ENCODE measurements at regions not wholly inside any gene's neighbourhood (a gene's known extent, or its start where the extent isn't known, plus 50 kb on each side); places are given as distances from the start of the nearest gene placed in this dataset.

- ChIA-PET POLR2A (no interaction called here), CTCF (no interaction called here), RAD21 (ENCODE audit: unreplicated experiment) (no interaction called here), SMC1A (ENCODE audit: uncharacterized antibody, unreplicated experiment) (interaction anchor here (0.9 to 1.4 kb wide), 2 partner anchors 22 to 871 kb away, joined by 3 to 4 read pairs; no protein-coding TSS in a partner anchor)
- in situ Hi-C loops (cut with MboI) = no loop called here
- no peak overlapping the region for H3K4me2 ChIP-seq (ENCODE audit: control insufficient read depth, insufficient read depth)
- H2AFZ ChIP-seq (ENCODE audit: control insufficient read depth, low read depth, low read length) = no peak overlapping the region
- no peaks in the 10 kb centered on the region for H3K36me3 ChIP-seq (ENCODE audit: control insufficient read depth in 2 of 2, insufficient read depth in 2 of 2, low read length in 1 of 2)
- no TSS peak for BruUV-seq (replicated peaks)
- TF ChIP-seq JUNB (IDR thresholded peaks at IDR 0.05) = no peak
- intact Hi-C loops (cut with micrococcal nuclease; ENCODE audit: unreplicated experiment) = no loop called here
- H3K27me3 ChIP-seq (replicated peaks in 1 of 2; ENCODE audit: control insufficient read depth in 2 of 2, insufficient read depth in 2 of 2, low read length in 1 of 2) = no peaks in the 10 kb centered on the region
- ATAC-seq = no peak
- WGBS (ENCODE audit: insufficient coverage, insufficient replicate concordance, low lambda C conversion rate, missing lambda C conversion rate) = 42% methylated on average over 1 of the region's 1 CpG
- H3K9ac ChIP-seq (ENCODE audit: control insufficient read depth, insufficient read depth, low read length) = no peak overlapping the region
- H3K4me3 ChIP-seq = no peak overlapping the region
- no peak for FAIRE-seq
- H3K27ac ChIP-seq (ENCODE audit: control insufficient read depth, insufficient read depth) = no peak overlapping the region
- H3K9me3 ChIP-seq (replicated peaks; ENCODE audit: control insufficient read depth, insufficient read depth, low read length) = no peaks in the 10 kb centered on the region
- H3K79me2 ChIP-seq (ENCODE audit: control insufficient read depth, insufficient read depth, low read length) = no peaks in the 10 kb centered on the region
- H3K4me1 ChIP-seq (ENCODE audit: control insufficient read depth, insufficient read depth, low read length) = no peaks in the 10 kb centered on the region
- DNase-seq (ENCODE audit: low read depth, low spot score) = no peak
- no peaks in the 10 kb centered on the region for H4K20me1 ChIP-seq (ENCODE audit: control insufficient read depth, insufficient read depth)
These were observed 302.1 kb downstream of the PCDH17 start for GRCh38 chr13:57933606-57934005.

DNA sequence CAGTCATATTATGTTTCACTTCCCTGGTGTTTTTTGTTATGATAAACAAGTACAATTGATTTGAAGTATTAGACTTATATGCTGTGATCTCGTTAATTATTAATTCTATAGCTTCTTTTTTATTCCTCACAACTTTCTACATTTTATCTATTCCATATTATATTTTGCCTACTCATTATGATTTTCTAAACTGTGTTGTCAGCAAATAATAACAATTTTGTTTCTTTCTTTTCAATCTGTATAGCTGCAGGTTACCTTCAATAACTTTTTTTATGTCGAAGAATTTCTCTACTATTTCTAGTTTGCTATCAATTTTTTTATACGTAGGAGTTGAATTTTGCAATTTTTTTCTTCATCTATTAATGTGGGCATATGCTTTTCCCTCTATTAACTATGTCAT lies 304.4 kb downstream of the PCDH17 start:
- DNase-seq (ENCODE audit: low read depth, low spot score) (no peak), FAIRE-seq (no peak), ATAC-seq (no peak)
- Histone ChIP-seq H3K4me1 (ENCODE audit: control insufficient read depth, insufficient read depth, low read length) (no peaks in the 10 kb centered on the region), H2AFZ (ENCODE audit: control insufficient read depth, low read depth, low read length) (no peak overlapping the region), H3K4me3 (no peak overlapping the region), H3K27me3 (replicated peaks in 1 of 2; ENCODE audit: control insufficient read depth in 2 of 2, insufficient read depth in 2 of 2, low read length in 1 of 2) (no peaks in the 10 kb centered on the region), H3K9me3 (replicated peaks; ENCODE audit: control insufficient read depth, insufficient read depth, low read length) (no peaks in the 10 kb centered on the region), H3K9ac (ENCODE audit: control insufficient read depth, insufficient read depth, low read length) (no peak overlapping the region), H3K79me2 (ENCODE audit: control insufficient read depth, insufficient read depth, low read length) (no peaks in the 10 kb centered on the region), H4K20me1 (ENCODE audit: control insufficient read depth, insufficient read depth) (no peaks in the 10 kb centered on the region), H3K36me3 (ENCODE audit: control insufficient read depth in 2 of 2, insufficient read depth in 2 of 2, low read length in 1 of 2) (no peaks in the 10 kb centered on the region), H3K27ac (ENCODE audit: control insufficient read depth, insufficient read depth) (no peak overlapping the region), H3K4me2 (ENCODE audit: control insufficient read depth, insufficient read depth) (no peak overlapping the region)
- intact Hi-C loops (cut with micrococcal nuclease; ENCODE audit: unreplicated experiment) = no loop called here
- CTCF ChIA-PET = no interaction called here
- no TSS peak for BruUV-seq (replicated peaks)
- SMC1A ChIA-PET (ENCODE audit: uncharacterized antibody, unreplicated experiment) = no interaction called here
- POLR2A ChIA-PET = no interaction called here
- RAD21 ChIA-PET (ENCODE audit: unreplicated experiment) = interaction anchor here (1.4 kb wide), 1 partner anchor 1025 kb away, joined by 3 read pairs; no protein-coding TSS in a partner anchor
- in situ Hi-C loops (cut with MboI) = no loop called here
- 0% methylated on average over 3 of the region's 3 CpGs for WGBS (ENCODE audit: insufficient coverage, insufficient replicate concordance, low lambda C conversion rate, missing lambda C conversion rate)
- TF ChIP-seq MTA3 (IDR thresholded peaks at IDR 0.05; ENCODE audit: borderline replicate concordance, low read length) (no peak), SUPT20H (IDR thresholded peaks at IDR 0.05; ENCODE audit: borderline replicate concordance, control insufficient read depth, low read depth, low read length) (no peak), SUZ12 (IDR thresholded peaks at IDR 0.05; ENCODE audit: unreplicated experiment) (no peak), ZBED1 (IDR thresholded peaks at IDR 0.05; ENCODE audit: borderline replicate concordance) (no peak), CEBPZ (IDR thresholded peaks at IDR 0.05; ENCODE audit: low read depth, low read length) (no peak), YY1 (IDR thresholded peaks at IDR 0.05; ENCODE audit: low read depth, low read length) (no peak), STAT1 (conservative IDR thresholded peaks at IDR 0.05) (no peak), MEF2A (IDR thresholded peaks at IDR 0.05; ENCODE audit: insufficient read depth, low read depth, low read length) (no peak)
- TF ChIP-seq, protein P1, sequence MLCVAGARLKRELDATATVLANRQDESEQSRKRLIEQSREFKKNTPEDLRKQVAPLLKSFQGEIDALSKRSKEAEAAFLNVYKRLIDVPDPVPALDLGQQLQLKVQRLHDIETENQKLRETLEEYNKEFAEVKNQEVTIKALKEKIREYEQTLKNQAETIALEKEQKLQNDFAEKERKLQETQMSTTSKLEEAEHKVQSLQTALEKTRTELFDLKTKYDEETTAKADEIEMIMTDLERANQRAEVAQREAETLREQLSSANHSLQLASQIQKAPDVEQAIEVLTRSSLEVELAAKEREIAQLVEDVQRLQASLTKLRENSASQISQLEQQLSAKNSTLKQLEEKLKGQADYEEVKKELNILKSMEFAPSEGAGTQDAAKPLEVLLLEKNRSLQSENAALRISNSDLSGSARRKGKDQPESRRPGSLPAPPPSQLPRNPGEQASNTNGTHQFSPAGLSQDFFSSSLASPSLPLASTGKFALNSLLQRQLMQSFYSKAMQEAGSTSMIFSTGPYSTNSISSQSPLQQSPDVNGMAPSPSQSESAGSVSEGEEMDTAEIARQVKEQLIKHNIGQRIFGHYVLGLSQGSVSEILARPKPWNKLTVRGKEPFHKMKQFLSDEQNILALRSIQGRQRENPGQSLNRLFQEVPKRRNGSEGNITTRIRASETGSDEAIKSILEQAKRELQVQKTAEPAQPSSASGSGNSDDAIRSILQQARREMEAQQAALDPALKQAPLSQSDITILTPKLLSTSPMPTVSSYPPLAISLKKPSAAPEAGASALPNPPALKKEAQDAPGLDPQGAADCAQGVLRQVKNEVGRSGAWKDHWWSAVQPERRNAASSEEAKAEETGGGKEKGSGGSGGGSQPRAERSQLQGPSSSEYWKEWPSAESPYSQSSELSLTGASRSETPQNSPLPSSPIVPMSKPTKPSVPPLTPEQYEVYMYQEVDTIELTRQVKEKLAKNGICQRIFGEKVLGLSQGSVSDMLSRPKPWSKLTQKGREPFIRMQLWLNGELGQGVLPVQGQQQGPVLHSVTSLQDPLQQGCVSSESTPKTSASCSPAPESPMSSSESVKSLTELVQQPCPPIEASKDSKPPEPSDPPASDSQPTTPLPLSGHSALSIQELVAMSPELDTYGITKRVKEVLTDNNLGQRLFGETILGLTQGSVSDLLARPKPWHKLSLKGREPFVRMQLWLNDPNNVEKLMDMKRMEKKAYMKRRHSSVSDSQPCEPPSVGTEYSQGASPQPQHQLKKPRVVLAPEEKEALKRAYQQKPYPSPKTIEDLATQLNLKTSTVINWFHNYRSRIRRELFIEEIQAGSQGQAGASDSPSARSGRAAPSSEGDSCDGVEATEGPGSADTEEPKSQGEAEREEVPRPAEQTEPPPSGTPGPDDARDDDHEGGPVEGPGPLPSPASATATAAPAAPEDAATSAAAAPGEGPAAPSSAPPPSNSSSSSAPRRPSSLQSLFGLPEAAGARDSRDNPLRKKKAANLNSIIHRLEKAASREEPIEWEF (IDR thresholded peaks at IDR 0.05; ENCODE audit: insufficient replicate concordance, low read depth, low read length) = no peak
